ENCODE measurements at regions not wholly inside any gene's neighbourhood (a gene's known extent, or its start where the extent isn't known, plus 50 kb on each side); places are given as distances from the start of the nearest gene placed in this dataset.

GRCh38 chr14:81849714-81850113, 316.1 kb upstream of the SEL1L start:
- DNase-seq = no peak

- no peak for DNase-seq
Measured at GRCh38 chr14:81855007-81855406, 321.4 kb upstream of the SEL1L start.

DNA sequence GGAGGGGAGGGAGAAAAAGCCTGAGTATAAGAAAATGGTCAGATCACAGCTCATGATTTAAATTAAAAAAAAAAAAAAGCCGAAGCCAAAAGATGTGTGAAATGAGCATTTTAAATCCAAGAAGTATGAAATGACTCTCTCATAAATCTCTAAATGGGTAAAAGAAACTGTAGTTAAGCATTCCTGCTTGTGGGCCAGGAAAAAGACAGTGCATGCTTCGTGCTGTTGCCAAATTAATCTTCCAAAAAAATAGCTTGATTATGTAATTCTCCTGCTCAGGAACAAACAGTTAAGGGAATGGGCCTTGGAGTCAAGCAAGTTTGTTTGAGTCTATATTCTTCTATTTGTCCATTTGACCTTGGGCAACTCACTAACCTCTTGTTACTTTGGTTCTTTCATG, 325.4 kb upstream of the SEL1L start:
- DNase-seq = no peak

GRCh38 chr14:81868172-81868571, 334.5 kb upstream of the SEL1L start:
- no peak for DNase-seq

DNA sequence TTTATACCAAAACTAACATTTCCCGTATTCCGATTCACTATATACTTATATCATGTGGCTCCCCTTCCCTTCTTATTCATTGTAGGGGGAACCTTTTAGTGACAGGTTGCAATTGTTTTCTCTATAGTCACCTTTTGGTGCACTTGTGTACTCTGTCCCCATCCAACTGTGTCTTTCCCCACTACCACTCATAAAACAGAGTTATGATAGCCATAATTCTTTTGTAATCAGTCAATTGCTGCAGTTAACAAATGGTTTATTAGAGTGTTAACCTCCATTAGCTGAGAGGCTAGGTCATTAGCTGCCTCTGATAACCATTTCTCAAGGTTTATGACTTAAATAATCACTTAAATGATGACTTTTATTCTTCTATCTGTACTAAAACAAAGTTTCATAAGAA, 338.1 kb upstream of the SEL1L start:
- DNase-seq = no peak

GRCh38 chr14:81884382-81884781, 350.7 kb upstream of the SEL1L start:
- no peak for DNase-seq

DNA sequence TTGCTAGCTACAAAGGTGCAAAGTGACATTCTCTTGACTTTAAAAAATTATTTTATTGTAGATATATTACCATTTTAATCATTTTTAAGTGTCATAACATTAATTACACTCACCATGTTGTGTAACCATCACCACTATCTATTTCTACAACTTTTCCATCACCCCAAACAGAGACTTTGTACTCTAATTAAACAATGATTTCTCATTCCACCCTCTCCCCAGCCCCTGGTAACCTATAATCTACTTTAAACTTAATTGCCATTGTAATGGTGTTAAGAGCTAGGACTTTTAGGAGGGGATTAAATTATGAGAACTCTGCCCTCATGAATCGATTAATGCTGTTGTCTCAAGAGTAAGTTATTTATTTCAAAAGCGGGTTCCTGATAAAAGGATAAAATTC, 352.9 kb upstream of the SEL1L start:
- DNase-seq = no peak

DNA sequence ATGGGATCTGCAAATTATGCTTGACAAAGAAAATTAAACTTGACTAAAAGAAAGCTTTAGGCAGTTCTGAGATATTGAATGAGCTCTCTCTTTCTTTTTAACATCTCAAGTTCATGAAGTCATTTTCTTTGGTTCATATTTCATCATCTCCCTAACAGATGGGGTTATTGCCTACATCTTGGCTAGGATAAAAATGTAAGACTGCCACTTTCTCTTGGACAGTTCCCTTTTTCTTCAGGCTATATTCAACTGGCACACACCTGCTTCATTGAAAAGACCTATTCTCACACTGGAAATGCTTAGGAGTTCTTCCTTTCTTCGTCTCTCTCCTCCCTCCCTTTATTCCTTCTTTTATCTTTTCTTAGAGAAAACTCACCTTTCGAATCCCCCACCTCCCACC, 355.9 kb upstream of the SEL1L start:
- DNase-seq = no peak

- DNase-seq = no peak
Measured at GRCh38 chr14:81890020-81890419, 356.4 kb upstream of the SEL1L start.

DNA sequence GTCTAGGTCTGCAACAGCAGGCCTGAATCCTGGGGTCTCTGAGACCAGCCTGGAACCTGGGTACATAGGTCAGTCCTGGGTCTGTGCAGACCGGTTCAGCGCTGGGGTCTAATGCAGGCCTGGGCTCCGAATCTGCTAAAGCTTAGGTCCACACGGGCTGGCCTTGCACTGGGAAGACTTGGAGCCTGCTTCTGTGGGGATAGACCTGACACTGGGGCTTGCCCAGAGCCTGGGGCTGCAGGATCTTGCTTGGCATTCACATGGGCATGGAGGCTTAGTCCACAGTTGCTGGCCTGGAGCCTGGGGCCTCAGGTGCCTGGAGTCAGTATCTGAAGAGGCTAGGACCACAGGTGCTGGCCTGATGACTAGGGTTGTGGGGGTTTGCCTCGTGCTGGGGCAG, 369.8 kb upstream of the SEL1L start:
- DNase-seq = no peak

DNA sequence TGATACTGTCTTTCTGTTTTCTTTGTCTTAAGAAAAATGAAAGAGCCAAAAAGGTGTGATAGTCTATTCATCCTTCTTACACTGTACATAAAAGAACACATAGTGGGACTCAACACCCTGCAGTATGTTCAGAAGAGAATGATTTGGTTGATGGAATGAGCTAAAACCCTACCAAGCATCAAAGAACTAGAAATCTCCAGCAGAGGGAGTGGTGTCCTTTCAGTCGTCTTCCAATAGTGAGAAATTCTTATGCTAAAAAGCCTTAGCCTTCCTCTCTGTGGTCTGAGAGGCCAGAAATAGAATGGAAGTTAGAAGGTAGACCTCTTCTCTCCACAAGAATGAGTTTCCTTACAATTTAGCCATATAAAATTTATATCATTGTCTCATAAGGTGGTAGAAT, 393.4 kb upstream of the SEL1L start:
- DNase-seq = no peak

DNA sequence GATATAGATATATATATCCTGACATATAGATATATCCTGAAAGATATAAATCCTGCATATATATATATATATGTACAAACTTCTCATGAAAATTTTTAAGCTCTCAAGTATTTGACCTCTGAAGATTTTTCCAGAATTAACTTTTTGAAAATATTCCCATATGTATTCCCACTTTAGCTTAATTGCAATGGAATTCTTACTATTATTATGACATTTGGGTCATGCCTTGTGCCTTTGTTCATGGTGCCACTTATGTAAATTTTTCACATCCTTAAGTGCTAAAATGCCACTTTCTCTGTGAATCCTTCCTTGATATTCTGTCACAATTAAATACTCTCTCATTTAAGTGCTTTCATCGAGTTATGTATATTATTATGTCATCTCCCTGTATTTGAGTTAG, 398.2 kb upstream of the SEL1L start:
- no peak for DNase-seq

DNA sequence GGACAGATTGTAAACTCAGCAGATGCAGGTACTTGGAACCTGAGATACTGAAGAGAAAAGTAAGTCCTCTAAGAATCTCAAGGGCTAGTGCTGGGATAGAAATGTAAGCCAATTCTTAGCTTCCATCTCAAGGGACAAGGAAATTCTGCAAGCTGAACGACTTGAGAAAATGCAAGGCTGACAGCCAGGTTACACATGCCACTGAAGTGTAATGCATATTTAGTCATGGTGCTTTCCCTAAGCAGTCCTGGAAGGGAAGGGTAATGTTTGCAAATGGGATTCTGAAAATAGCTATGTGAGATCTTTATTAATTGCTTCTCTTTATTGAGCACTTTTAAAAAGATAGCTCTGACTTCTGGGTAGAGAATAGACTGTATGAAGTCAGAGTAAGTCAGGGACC, 402.7 kb upstream of the SEL1L start:
- no peak for DNase-seq

DNA sequence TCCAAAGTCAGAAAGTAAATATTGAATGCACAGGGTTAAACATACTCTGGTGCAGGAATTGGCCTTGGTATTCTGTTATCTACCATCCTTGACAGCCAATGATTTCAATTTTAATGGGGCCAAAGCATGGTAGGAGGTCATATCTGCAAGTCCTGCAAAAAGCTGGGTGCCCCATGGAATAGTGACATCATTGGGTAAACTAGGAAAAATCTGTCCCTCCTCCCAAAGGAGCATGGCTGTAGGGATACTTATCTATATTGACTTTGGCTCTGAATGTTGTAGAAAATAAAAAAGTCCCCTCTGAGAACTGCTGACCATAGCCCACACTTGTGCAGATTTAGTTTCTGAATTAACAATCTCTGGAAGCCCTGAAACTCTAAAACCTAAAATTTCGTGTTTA, 403.2 kb upstream of the SEL1L start:
- DNase-seq = no peak

DNA sequence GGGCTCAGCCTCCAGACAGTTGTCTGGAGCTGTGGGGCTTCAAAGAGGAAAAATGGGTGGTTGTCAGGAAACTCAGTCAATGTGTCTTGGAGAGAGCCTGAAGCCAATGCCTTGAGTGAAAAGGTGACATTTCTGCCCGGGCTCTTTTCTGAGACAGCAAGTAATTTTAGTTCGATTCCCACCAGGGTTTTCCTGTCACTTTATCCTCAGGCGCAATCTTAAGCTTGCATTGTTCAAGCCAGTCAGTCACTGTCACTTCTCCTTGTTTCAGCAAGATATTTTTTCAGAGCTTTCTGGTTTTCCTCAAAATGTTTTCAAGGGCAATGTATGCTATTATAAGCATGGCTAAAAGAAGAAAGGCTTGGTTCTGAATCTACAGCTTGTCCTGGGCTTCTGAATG, 404.7 kb upstream of the SEL1L start:
- no peak for DNase-seq

DNA sequence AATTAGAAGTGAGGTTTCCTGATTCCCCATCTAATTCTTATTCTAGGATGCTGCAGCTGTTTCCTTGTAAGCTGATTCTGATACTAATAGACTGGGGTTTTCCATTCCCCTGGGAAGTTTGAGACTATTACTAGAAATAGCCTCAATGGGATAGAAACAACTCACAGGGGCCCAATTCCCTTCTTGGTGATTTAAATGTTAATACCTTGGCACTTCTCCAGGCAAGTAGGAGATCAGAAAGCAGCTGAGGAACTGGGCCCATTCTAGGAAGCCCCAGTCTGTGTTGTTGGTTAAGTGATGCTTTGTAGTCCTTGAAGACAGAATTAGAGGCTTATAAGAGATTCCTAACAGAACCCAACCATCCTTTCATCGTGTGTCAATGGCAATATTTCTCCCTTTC, 407.0 kb upstream of the SEL1L start:
- DNase-seq = no peak

GRCh38 chr14:81942071-81942470, 408.4 kb upstream of the SEL1L start:
- DNase-seq = no peak

DNA sequence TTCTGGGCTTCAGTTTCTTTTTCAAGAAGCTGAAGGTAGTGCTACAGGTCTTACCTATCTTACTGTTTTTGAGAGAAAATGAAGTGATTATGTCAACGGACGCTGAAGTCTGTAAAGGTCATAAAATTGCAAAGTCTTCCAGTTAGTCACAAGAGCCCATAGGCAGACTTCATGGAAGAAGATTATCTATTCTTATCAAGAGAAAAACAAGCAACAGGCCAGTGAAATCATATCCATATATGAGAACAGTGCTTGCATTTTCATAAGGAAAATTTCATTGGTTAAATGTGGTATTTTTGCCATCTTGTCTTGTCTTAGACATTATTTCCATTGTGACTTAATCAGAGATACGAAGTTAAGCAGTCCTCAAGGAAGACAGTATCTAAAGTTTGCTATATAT, 412.7 kb upstream of the SEL1L start:
- DNase-seq = no peak

DNA sequence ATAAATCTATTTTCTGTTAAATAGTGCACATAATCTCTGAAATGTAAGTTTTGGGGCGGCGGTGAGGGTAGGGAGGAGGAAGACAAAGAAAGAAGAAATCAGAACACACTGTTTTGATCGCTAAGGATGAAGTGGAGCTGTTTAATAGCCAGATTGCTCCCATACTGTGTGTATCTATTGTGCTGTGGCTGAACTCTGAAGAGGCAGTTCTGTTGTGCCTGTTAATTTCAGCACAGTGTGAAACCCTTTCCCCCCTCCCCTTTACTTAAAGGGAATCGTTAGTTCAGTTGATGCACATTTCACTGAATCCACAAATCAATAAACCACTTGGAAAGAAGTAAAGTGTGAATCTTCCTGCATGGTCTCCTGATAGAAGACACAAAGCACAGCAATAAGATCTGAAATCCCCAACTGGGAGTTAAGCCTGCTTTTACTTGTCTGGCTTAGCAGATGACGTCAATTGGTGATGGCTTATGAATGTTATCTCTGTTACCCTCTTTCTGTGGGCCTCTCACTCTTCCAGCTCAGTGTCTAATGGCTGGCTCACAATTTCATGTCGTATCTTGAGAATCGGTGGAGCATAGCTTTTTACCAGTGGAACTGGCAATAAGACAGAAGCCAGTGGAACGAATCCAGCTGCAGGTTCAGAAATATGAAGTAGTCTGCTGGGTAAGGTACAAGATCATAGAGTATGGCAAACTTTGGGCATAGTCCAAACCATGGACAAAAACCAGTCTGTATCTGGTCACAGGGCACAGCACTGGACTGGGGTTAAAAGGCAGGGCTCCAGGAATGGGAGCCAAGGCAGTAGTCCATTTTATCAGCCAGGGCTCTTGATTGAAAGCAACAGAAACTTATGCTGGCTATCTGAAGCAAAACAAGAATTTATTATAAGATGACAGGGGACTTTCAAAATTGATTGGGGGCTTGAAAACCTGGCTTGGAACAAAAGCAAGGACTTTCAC, 413.5 kb upstream of the SEL1L start:
- DNase-seq = no peak

DNA sequence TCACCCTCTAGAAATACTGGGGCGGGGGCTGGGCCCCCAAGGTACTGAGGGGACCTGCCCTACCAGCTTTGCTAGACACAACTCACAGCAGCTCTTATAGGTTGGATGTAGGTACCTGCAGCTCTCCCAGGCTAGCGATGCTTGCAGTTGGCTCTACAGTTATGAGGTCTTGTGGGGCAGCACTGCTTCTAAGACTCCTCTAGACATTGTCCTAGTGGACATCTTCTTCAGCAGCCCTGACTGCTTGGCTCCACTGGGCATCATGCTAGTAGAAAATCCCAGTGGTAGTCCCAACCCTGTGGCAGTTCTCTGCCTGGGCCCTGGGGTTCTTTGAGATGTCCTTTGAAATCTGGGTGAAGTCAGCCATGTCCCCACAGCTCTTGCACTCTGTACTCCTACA, 419.3 kb upstream of the SEL1L start:
- no peak for DNase-seq

DNA sequence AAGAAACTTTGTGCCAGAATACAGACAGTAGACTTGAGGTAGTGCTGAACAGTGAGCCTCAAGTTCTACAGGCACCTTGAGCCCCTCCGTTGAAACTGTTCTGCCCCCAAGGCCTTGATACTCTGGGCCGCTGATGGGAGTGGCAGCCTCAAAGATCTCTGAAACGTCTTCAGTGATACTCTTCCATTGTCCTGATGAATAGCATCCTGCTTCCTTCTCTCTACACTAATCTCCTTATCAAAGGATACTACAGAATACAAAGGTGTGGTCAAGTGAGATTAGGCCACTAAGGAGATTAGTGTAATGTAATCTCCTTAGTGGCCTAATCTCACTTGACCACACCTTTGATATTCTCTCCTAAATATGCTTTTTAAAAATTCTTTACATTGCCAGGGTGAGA, 419.8 kb upstream of the SEL1L start:
- no peak for DNase-seq

DNA sequence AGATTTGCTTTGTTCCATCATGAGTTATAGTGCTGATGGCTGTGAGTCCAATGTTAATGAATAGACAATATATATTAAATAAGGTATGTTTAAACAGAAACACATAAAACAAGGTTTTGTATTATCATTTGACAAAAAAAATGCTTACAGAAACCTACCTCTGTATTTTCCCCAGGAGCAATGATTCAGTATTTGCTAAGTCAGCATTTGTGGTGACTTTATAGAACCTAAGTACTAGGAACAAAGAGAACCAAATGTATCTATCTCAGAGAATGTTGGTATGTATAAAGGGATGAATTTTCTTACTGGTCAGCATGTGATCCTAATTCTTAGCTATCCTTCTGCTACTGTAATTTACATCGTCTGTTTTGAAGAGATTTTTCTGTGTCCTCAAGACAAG, 421.5 kb upstream of the SEL1L start:
- no peak for DNase-seq

- no peak for DNase-seq
Measured at GRCh38 chr14:81960781-81961180, 427.1 kb upstream of the SEL1L start.

- no peak for DNase-seq
Measured at GRCh38 chr14:81963846-81964245, 430.2 kb upstream of the SEL1L start.

DNA sequence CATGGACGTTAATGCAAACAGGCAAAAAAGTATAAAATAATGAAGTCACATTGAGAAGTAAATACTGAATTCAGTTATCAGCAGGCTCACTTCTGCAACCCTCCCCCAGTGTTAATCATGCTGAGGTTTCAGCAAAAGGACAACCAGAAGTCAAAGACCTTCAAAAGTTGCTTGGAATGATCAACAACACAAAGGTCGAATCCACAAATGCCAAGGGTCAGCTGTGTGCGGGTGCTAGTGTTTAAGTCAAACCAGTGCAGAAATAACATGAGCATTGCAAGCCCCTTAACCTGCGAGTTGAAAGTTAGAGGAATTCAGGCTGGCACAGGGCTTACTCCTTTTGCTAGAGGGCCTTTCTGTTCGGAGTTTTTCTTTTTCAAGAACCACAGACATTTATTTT, 436.7 kb upstream of the SEL1L start:
- DNase-seq = no peak

Measured in SW 1271 (cell line).